GM10248 (cell line): ENCODE measurements at regions not wholly inside any gene's neighbourhood (a gene's known extent, or its start where the extent isn't known, plus 50 kb on each side); places are given as distances from the start of the nearest gene placed in this dataset.

Experiments used
- CTCF ChIA-PET: fragments of 300-600 bp; sonication (Branson Sonifier 250); formaldehyde crosslinking; extraction: SDS; loops from one replicate; lab custom pipeline; 2021; ENCODE audit warnings: antibody characterized with exemption; lab: Yijun Ruan, JAX
- POLR2A ChIA-PET: fragments of 350-650 bp; sonication (Branson Sonifier 250); formaldehyde crosslinking; extraction: SDS; loops from one replicate; lab custom pipeline; 2020; ENCODE audit warnings: antibody characterized with exemption; lab: Yijun Ruan, JAX
- DNase-seq: peaks from one replicate; pipeline ENCODE4 v3.0.0; 2012; ENCODE audit errors: extremely low spot score
- CTCF ChIP-seq: IDR thresholded peaks from 2 replicates; pipeline ENCODE4 v1.5.1; 2012; ENCODE audit warnings: mild to moderate bottlenecking, low read depth; ENCODE audit errors: extremely low read depth, missing control alignments, control extremely low read depth

- TF ChIP-seq CTCF, result no peak
- ChIA-PET CTCF (interaction anchor here (0.9 to 1.7 kb wide), 7 partner anchors 8 to 218 kb away, joined by 3 to 6 read pairs (median 4); no protein-coding TSS in a partner anchor), POLR2A (no interaction called here)
- DNase-seq, result no peak
These were observed 73.1 kb upstream of the CCDC112 start for GRCh38 chr5:115369430-115370144.

- CTCF ChIA-PET, result interaction anchor here (0.9 to 2.1 kb wide), 4 partner anchors 9 to 14 kb away, joined by 4 to 10 read pairs (median 5); no protein-coding TSS in a partner anchor
- POLR2A ChIA-PET, result interaction anchor here (1.6 kb wide), 1 partner anchor 26 kb away, joined by 3 read pairs; no protein-coding TSS in a partner anchor
- no peak for DNase-seq
- TF ChIP-seq CTCF, result no peak
These were observed 69.8 kb upstream of the CCDC112 start for GRCh38 chr5:115366223-115366622.

- POLR2A ChIA-PET, result no interaction called here
- no peak for DNase-seq
- no peak for TF ChIP-seq CTCF
- CTCF ChIA-PET, result interaction anchor here (0.9 to 1.5 kb wide), 5 partner anchors 9 to 179 kb away, joined by 3 to 4 read pairs (median 3); no protein-coding TSS in a partner anchor
These were observed 67.4 kb upstream of the CCDC112 start for GRCh38 chr5:115363879-115364278.

GRCh38 chr5:115360046-115360685 lies 63.7 kb upstream of the CCDC112 start:
- ChIA-PET CTCF (no interaction called here), POLR2A (no interaction called here)
- DNase-seq, result no peak
- no peak for TF ChIP-seq CTCF

- POLR2A ChIA-PET, result interaction anchor here (0.6 kb wide), 1 partner anchor 264 kb away, joined by 3 read pairs; no protein-coding TSS in a partner anchor
- TF ChIP-seq CTCF, result no peak
- no peak for DNase-seq
- CTCF ChIA-PET, result interaction anchor here (0.7 to 2.7 kb wide), 4 partner anchors 10 to 26 kb away, joined by 3 to 10 read pairs (median 4); no protein-coding TSS in a partner anchor
These were observed 59.4 kb upstream of the CCDC112 start for GRCh38 chr5:115355767-115356381.

- CTCF ChIA-PET, result interaction anchor here (1.0 to 2.7 kb wide), 2 partner anchors 9 to 11 kb away, joined by 3 to 10 read pairs; no protein-coding TSS in a partner anchor
- no peak for TF ChIP-seq CTCF
- no peak for DNase-seq
- POLR2A ChIA-PET, result no interaction called here
These were observed 58.6 kb upstream of the CCDC112 start for GRCh38 chr5:115355095-115355494.
